LNCAP (cell line): ENCODE measurements at regions not wholly inside any gene's neighbourhood (a gene's known extent, or its start where the extent isn't known, plus 50 kb on each side); places are given as distances from the start of the nearest gene placed in this dataset.

ENCODE experiments used
- CTCF ChIP-seq: fragments of 450-650 bp; IDR thresholded peaks from 2 replicates; pipeline ENCODE4 v1.5.1; 2017; ENCODE audit warnings: mild to moderate bottlenecking

DNA sequence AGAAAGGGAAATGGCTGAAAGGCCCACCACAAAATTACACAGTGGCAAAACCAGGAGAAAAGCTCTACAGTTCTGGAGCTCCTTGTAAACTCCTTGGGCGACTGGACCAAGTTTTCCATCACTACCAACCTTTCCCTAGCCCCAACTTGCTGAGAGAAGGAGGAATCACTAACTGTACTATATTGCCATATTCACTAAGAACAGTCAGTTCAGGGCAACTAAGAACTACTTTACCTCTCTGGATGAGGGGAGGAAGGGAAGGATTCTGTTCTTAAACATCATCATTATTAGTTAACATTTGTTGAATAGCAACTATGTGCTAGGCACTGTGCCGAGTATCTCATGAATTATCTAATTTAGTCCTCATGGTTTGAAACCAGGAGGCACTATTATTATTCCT is 98.1 kb upstream of the SVIL start:
- no peak for TF ChIP-seq CTCF

DNA sequence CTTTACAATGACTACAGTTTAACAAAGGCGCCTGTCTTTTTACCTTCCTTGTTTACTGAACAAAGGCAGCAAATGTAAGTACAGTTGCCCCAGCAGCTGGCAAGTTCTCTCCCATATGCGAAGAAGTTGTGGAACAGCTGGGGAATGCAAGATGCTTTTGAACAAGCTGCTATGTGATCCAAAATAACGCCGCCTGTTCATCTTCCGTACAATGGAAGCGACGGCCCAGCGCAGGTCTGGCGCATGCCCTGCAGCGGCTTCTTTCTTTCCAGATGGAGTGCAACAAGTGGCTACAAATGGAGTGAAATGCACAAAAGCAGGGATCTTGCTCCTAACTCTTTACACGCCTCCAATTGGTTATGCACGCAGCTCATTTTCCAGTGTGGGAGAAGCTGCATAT is 97.0 kb upstream of the SVIL start:
- TF ChIP-seq CTCF, result no peak

DNA sequence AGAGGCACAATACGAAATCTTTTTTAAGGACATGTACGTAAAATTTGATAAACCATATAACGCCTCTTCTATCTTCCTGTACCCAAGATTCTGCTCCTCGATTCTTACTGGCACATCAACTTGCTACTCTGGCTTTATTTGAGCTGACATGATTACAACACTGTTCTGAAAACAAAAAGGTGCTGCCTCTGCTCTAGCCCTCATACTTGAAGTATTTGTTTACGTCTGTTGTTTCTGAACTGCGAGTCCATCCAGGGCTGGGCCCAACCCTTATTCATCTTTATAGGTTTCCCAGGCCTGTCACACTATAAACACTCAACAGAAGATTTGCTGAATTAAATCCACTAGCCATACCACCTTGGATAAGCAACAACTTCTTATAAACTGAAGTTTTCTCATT is 96.2 kb upstream of the SVIL start:
- TF ChIP-seq CTCF, result no peak

DNA sequence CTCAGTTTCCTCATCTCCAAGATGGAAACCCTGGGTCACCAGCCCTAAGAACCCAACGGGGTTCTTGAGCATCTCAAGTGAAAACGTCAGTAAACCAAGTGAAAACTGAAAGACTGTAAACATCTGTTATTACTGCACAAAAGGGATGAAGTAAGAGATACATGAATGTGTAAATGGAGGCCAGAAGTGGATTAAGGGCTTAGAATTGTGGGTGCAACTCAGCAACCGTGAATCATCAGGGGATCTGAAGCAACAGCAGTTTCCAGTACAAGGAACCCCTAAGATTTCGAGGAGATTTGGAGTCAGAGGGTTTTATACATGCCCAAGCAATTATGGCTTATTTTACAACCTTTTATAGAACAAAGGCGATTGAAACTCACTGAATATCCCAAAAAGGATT is 95.7 kb upstream of the SVIL start:
- no peak for TF ChIP-seq CTCF

- TF ChIP-seq CTCF, result no peak
Observed at GRCh38 chr10:29728541-29729049, 93.8 kb upstream of the SVIL start.

- no peak for TF ChIP-seq CTCF
Observed at GRCh38 chr10:29725133-29725720, 90.5 kb upstream of the SVIL start.

GRCh38 chr10:29723726-29724125 is 89.0 kb upstream of the SVIL start:
- TF ChIP-seq CTCF, result no peak

DNA sequence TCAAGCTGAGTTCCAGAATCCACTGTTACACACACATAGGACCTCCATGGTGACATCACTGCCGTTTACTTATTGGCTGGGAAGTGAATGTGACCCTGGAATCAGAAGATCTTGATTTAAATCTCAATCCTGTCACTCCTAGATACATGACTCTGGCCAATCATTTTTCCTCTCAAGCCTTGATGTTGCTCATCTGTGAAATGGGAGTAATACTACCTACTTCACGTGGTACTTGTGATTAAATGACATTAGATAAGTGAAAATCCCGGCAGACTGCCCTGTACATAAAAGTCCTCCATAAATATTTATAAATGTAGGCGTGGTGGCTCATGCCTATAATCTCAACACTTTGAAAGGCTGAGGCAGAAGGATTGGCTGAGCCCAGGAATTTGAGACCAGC is 88.0 kb upstream of the SVIL start:
- no peak for TF ChIP-seq CTCF
